CD14-positive monocyte (primary cell): ENCODE measurements at regions not wholly inside any gene's neighbourhood (a gene's known extent, or its start where the extent isn't known, plus 50 kb on each side); places are given as distances from the start of the nearest gene placed in this dataset.

ENCODE experiments used
- DNase-seq, 3 donors: peaks; one replicate each; pipeline ENCODE4 v3.0.0-alpha.2; 2011 to 2022
- H2AFZ ChIP-seq: 2 replicates; pipeline ENCODE4 v1.6.0; 2012; ENCODE audit warnings: mild to moderate bottlenecking, low read depth, low read length, inconsistent platforms; ENCODE audit not compliant: insufficient read depth, poor library complexity, severe bottlenecking
- H3K27ac ChIP-seq, 2 donors: 1 replicate in 1 of 2; 2 replicates in 1 of 2; pipeline ENCODE4 v1.5.1; 2012 to 2013; ENCODE audit warnings: low read length in 2 of 2, control low read depth in 1 of 2, inconsistent platforms in 1 of 2, low read depth in 1 of 2, mild to moderate bottlenecking in 1 of 2
- H3K27me3 ChIP-seq, 2 donors: one replicate each; pipeline versions ENCODE4 v1.6.0 to v1.6.1; 2011 to 2013; ENCODE audit warnings: low read length in 2 of 2; ENCODE audit not compliant: control insufficient read depth in 2 of 2, insufficient read depth in 2 of 2
- H3K36me3 ChIP-seq, 2 donors: replicated peaks in 1 of 2; 1 replicate in 1 of 2; 2 replicates in 1 of 2; pipeline versions ENCODE4 v1.5.1 to v1.6.1; 2012 to 2013; ENCODE audit warnings: low read length in 2 of 2, control low read depth in 1 of 2, inconsistent platforms in 1 of 2, mild to moderate bottlenecking in 1 of 2; ENCODE audit not compliant: insufficient read depth in 2 of 2, control insufficient read depth in 1 of 2
- H3K4me1 ChIP-seq, 2 donors: 1 replicate in 1 of 2; 2 replicates in 1 of 2; pipeline versions ENCODE4 v1.5.1 to v1.6.1; 2012 to 2013; ENCODE audit warnings: low read length in 2 of 2, control low read depth in 1 of 2, inconsistent platforms in 1 of 2, mild to moderate bottlenecking in 1 of 2, moderate library complexity in 1 of 2; ENCODE audit not compliant: insufficient read depth in 2 of 2, control insufficient read depth in 1 of 2
- H3K4me2 ChIP-seq: replicated peaks from 2 replicates; pipeline ENCODE3; 2012; ENCODE audit warnings: low read length, moderate library complexity, mild to moderate bottlenecking; ENCODE audit not compliant: poor library complexity, severe bottlenecking; ENCODE audit errors: extremely low read depth
- H3K4me3 ChIP-seq, 3 experiments: fragments of 200-600 bp in 1 of 3; sonication (generic) in 1 of 3; replicated peaks in 1 of 3; 1 replicate in 2 of 3; 2 replicates in 1 of 3; pipeline ENCODE4 v1.5.1; 2011 to 2013; ENCODE audit warnings: low read length in 3 of 3, mild to moderate bottlenecking in 3 of 3, control low read depth in 2 of 3, low read depth in 2 of 3, inconsistent platforms in 1 of 3, moderate library complexity in 1 of 3
- H3K79me2 ChIP-seq: 2 replicates; pipeline ENCODE4 v1.6.0; 2012; ENCODE audit warnings: mild to moderate bottlenecking, control low read depth, inconsistent platforms, low read length, moderate library complexity; ENCODE audit not compliant: insufficient read depth
- H3K9ac ChIP-seq: 2 replicates; pipeline ENCODE4 v1.6.0; 2017; ENCODE audit warnings: low read length, mild to moderate bottlenecking; ENCODE audit not compliant: insufficient read depth, poor library complexity, severe bottlenecking
- H3K9me3 ChIP-seq, 2 donors: replicated peaks in 1 of 2; 1 replicate in 1 of 2; 2 replicates in 1 of 2; pipeline versions ENCODE4 v1.5.1 to v1.6.1; 2012 to 2013; ENCODE audit warnings: low read length in 2 of 2, control low read depth in 1 of 2; ENCODE audit not compliant: control insufficient read depth in 1 of 2, insufficient read depth in 1 of 2
- H4K20me1 ChIP-seq: 2 replicates; pipeline ENCODE4 v1.6.0; 2012; ENCODE audit warnings: mild to moderate bottlenecking, low read length, control low read depth, moderate library complexity; ENCODE audit not compliant: insufficient read depth
- H3K27ac Mint-ChIP-seq, 7 donors: one replicate each; pipeline ENCODE4 v1.8.0; 2020; ENCODE audit warnings: mild to moderate bottlenecking in 7 of 7, mixed read lengths in 7 of 7, moderate library complexity in 6 of 7, inconsistent platforms in 2 of 7
- H3K27me3 Mint-ChIP-seq, 3 donors: one replicate each; pipeline ENCODE4 v1.8.0; 2021 to 2022; ENCODE audit warnings: low read depth in 3 of 3, mild to moderate bottlenecking in 3 of 3, mixed read lengths in 3 of 3, moderate library complexity in 3 of 3, inconsistent platforms in 1 of 3
- H3K36me3 Mint-ChIP-seq, 2 donors: one replicate each; pipeline ENCODE4 v1.8.0; 2020; ENCODE audit warnings: mixed read lengths in 2 of 2, inconsistent platforms in 1 of 2, mild to moderate bottlenecking in 1 of 2
- H3K4me1 Mint-ChIP-seq: one replicate; pipeline ENCODE4 v1.8.0; 2020; ENCODE audit warnings: mild to moderate bottlenecking, mixed read lengths
- H3K4me3 Mint-ChIP-seq, 2 donors: one replicate each; pipeline ENCODE4 v1.8.0; 2020; ENCODE audit warnings: mild to moderate bottlenecking in 2 of 2, mixed read lengths in 2 of 2, moderate library complexity in 1 of 2
- H3K9me3 Mint-ChIP-seq, 7 donors: one replicate each; pipeline ENCODE4 v1.8.0; 2020 to 2022; ENCODE audit warnings: mixed read lengths in 7 of 7, mild to moderate bottlenecking in 6 of 7, moderate library complexity in 6 of 7, inconsistent platforms in 2 of 7
- CTCF ChIP-seq: fragments of 200-600 bp; IDR thresholded peaks from one replicate; pipeline ENCODE4 v1.8.0; 2022; ENCODE audit warnings: antibody characterized with exemption, mild to moderate bottlenecking
- WGBS: methylation state at CpG from one replicate; pipeline ENCODE4 v1.1.5; 2013; ENCODE audit warnings: missing lambda C conversion rate; ENCODE audit not compliant: insufficient coverage; 5-methylcytosine and 5-hydroxymethylcytosine counted together
- intact Hi-C, 2 donors: fragments of 100-400 bp; cut with micrococcal nuclease; formaldehyde crosslinking; loops; one replicate each; pipeline versions ENCODE4 v1.15.0 to v1.15.1; 2023

- H3K27ac ChIP-seq, result no peak overlapping the region
- H3K27me3 ChIP-seq, result no peaks in the 10 kb centered on the region
- no peaks in the 10 kb centered on the region for H4K20me1 ChIP-seq
- H3K79me2 ChIP-seq, result no peaks in the 10 kb centered on the region
- Mint-ChIP-seq H3K27ac (no peak overlapping the region), H3K27me3 (peaks cover 0 to 2% (median 1%) of the 10 kb centered on the region in 3 donors), H3K4me1 (no peaks in the 10 kb centered on the region), H3K9me3 (peaks cover 0 to 3% (median 0%) of the 10 kb centered on the region in 7 donors), H3K4me3 (no peak overlapping the region), H3K36me3 (no peaks in the 10 kb centered on the region)
- WGBS, result no CpG with 5 or more reads among the region's 1 CpG
- no peak overlapping the region for H3K4me3 ChIP-seq
- intact Hi-C loops, result no loop called here
- TF ChIP-seq CTCF, result no peak
- H3K9ac ChIP-seq, result no peak overlapping the region
- no peak overlapping the region for H3K4me2 ChIP-seq
- H2AFZ ChIP-seq, result no peak overlapping the region
- H3K4me1 ChIP-seq, result no peaks in the 10 kb centered on the region
- no peaks in the 10 kb centered on the region for H3K9me3 ChIP-seq
- no peaks in the 10 kb centered on the region for H3K36me3 ChIP-seq
- DNase-seq, result no peak
Observed at GRCh38 chr9:7333719-7334118, 465.9 kb downstream of the DMAC1 start.

GRCh38 chr9:7332780-7333179, 466.8 kb downstream of the DMAC1 start:
- DNase-seq, result no peak
- no peak overlapping the region for H3K4me2 ChIP-seq
- H2AFZ ChIP-seq, result no peak overlapping the region
- no peaks in the 10 kb centered on the region for H3K9me3 ChIP-seq
- H3K27ac ChIP-seq, result no peak overlapping the region
- no peak overlapping the region for H3K9ac ChIP-seq
- H3K4me3 ChIP-seq, result no peak overlapping the region
- intact Hi-C loops, result no loop called here
- H3K9me3 Mint-ChIP-seq, result peaks cover 0 to 6% (median under 1%) of the 10 kb centered on the region in 7 donors
- no peak overlapping the region for H3K27ac Mint-ChIP-seq
- H3K36me3 Mint-ChIP-seq, result no peaks in the 10 kb centered on the region
- H3K36me3 ChIP-seq, result no peaks in the 10 kb centered on the region
- H3K4me1 Mint-ChIP-seq, result no peaks in the 10 kb centered on the region
- no peaks in the 10 kb centered on the region for H3K4me1 ChIP-seq
- no peaks in the 10 kb centered on the region for H3K79me2 ChIP-seq
- H3K27me3 ChIP-seq, result no peaks in the 10 kb centered on the region
- H3K27me3 Mint-ChIP-seq, result peaks cover 0 to 2% (median 1%) of the 10 kb centered on the region in 3 donors
- H4K20me1 ChIP-seq, result no peaks in the 10 kb centered on the region
- H3K4me3 Mint-ChIP-seq, result no peak overlapping the region
- no peak for TF ChIP-seq CTCF
